ENCODE measurements at regions not wholly inside any gene's neighbourhood (a gene's known extent, or its start where the extent isn't known, plus 50 kb on each side); places are given as distances from the start of the nearest gene placed in this dataset.

- 81% methylated on average over 5 of the region's 5 CpGs for WGBS (ENCODE audit: low lambda C conversion rate, missing lambda C conversion rate)
- H4K20me1 ChIP-seq (ENCODE audit: insufficient read depth, poor library complexity, severe bottlenecking), result no peaks in the 10 kb centered on the region
These were observed 144.4 kb downstream of the GMNC start for GRCh38 chr3:190718097-190718496.

GRCh38 chr3:190716961-190717360 lies 145.5 kb downstream of the GMNC start:
- TF ChIP-seq EZH2 (IDR thresholded peaks at IDR 0.05; ENCODE audit: borderline replicate concordance), result no peak
- no peak for TF ChIP-seq EZH2phosphoT487 (IDR thresholded peaks at IDR 0.05; ENCODE audit: low read depth, severe bottlenecking, unreplicated experiment)
- TF ChIP-seq CTCF (IDR thresholded peaks at IDR 0.05; ENCODE audit: poor library complexity), result no peak
- H2AFZ ChIP-seq, result no peak overlapping the region
- no peaks in the 10 kb centered on the region for H3K9me2 ChIP-seq (replicated peaks; ENCODE audit: insufficient read depth)
- no peaks in the 10 kb centered on the region for H4K20me1 ChIP-seq (ENCODE audit: insufficient read depth, poor library complexity, severe bottlenecking)
- H3K79me2 ChIP-seq, result no peaks in the 10 kb centered on the region
- H3K27me3 ChIP-seq, result no peaks in the 10 kb centered on the region
- H3K27ac ChIP-seq, result no peak overlapping the region
- no peak overlapping the region for H3K4me3 ChIP-seq
- no peaks in the 10 kb centered on the region for H3K9me3 ChIP-seq (ENCODE audit: low read depth)
- H3K4me2 ChIP-seq, result no peak overlapping the region
- H3K4me1 ChIP-seq (ENCODE audit: insufficient read depth), result no peaks in the 10 kb centered on the region
- 75% methylated on average over 3 of the region's 3 CpGs for WGBS (ENCODE audit: low lambda C conversion rate, missing lambda C conversion rate)
- no peaks in the 10 kb centered on the region for H3K36me3 ChIP-seq (replicated peaks; ENCODE audit: insufficient read depth, low read depth)
- DNase-seq (ENCODE audit: low spot score), result no peak

More at GRCh38 chr3:190718097-190718496, 144.4 kb downstream of the GMNC start:
- Histone ChIP-seq H3K36me3 (replicated peaks; ENCODE audit: insufficient read depth, low read depth) (no peaks in the 10 kb centered on the region), H3K4me3 (no peak overlapping the region), H3K4me1 (ENCODE audit: insufficient read depth) (no peaks in the 10 kb centered on the region), H3K9me2 (replicated peaks; ENCODE audit: insufficient read depth) (no peaks in the 10 kb centered on the region), H3K27me3 (no peaks in the 10 kb centered on the region), H2AFZ (no peak overlapping the region), H3K79me2 (no peaks in the 10 kb centered on the region), H3K9me3 (ENCODE audit: low read depth) (no peaks in the 10 kb centered on the region), H3K4me2 (no peak overlapping the region), H3K27ac (no peak overlapping the region)
- TF ChIP-seq EZH2 (IDR thresholded peaks at IDR 0.05; ENCODE audit: borderline replicate concordance), result no peak
- TF ChIP-seq EZH2phosphoT487 (IDR thresholded peaks at IDR 0.05; ENCODE audit: low read depth, severe bottlenecking, unreplicated experiment), result no peak
- no peak for TF ChIP-seq CTCF (IDR thresholded peaks at IDR 0.05; ENCODE audit: poor library complexity)
- DNase-seq (ENCODE audit: low spot score), result no peak

GRCh38 chr3:190716211-190716610 lies 146.3 kb downstream of the GMNC start:
- 71% methylated on average over 2 of the region's 2 CpGs for WGBS (ENCODE audit: low lambda C conversion rate, missing lambda C conversion rate)
- Histone ChIP-seq H4K20me1 (ENCODE audit: insufficient read depth, poor library complexity, severe bottlenecking) (no peaks in the 10 kb centered on the region), H3K79me2 (no peaks in the 10 kb centered on the region)

More at GRCh38 chr3:190716211-190716610, 146.3 kb downstream of the GMNC start:
- no peaks in the 10 kb centered on the region for H3K4me1 ChIP-seq (ENCODE audit: insufficient read depth)
- no peak for DNase-seq (ENCODE audit: low spot score)
- no peaks in the 10 kb centered on the region for H3K27me3 ChIP-seq
- H2AFZ ChIP-seq, result no peak overlapping the region
- no peak overlapping the region for H3K4me3 ChIP-seq
- TF ChIP-seq EZH2 (IDR thresholded peaks at IDR 0.05; ENCODE audit: borderline replicate concordance) (no peak), EZH2phosphoT487 (IDR thresholded peaks at IDR 0.05; ENCODE audit: low read depth, severe bottlenecking, unreplicated experiment) (no peak), CTCF (IDR thresholded peaks at IDR 0.05; ENCODE audit: poor library complexity) (no peak)
- no peak overlapping the region for H3K4me2 ChIP-seq
- H3K9me3 ChIP-seq (ENCODE audit: low read depth), result no peaks in the 10 kb centered on the region
- H3K36me3 ChIP-seq (replicated peaks; ENCODE audit: insufficient read depth, low read depth), result no peaks in the 10 kb centered on the region
- no peaks in the 10 kb centered on the region for H3K9me2 ChIP-seq (replicated peaks; ENCODE audit: insufficient read depth)
- H3K27ac ChIP-seq, result no peak overlapping the region

All from hepatocyte (in vitro differentiated cells).